Inflammatory macrophage treated with lipopolysaccharide for 1 hour (primary cell): ENCODE measurements at regions not wholly inside any gene's neighbourhood (a gene's known extent, or its start where the extent isn't known, plus 50 kb on each side); places are given as distances from the start of the nearest gene placed in this dataset.

Source experiments
- DNase-seq, 2 donors: peaks; one replicate each; pipeline ENCODE4 v3.0.0-alpha.2; 2020 to 2022

- DNase-seq, result no peak
These were observed 62.9 kb upstream of the OXGR1 start for GRCh38 chr13:97057176-97057575.

DNA sequence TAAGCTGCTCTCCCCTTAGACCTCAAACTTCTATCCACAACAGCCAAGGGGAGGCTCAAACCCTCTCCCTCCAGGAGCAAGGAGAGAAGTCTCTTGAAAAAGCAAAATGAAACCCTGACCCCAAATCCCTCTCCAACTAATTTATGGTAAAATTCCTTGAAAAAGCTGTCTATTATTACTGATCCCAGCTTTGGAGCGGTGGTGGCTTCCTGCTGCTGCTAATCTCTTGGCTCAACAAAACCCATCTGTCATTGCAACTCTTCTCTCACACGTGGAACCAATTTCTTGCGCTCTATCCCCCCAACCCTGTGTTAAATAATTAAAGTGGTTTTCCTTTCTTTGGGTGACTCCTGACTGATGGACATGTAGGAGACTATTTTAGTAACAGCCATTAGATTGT is 64.1 kb upstream of the OXGR1 start:
- no peak for DNase-seq

GRCh38 chr13:97058926-97059325 is 64.7 kb upstream of the OXGR1 start:
- DNase-seq, result no peak

DNA sequence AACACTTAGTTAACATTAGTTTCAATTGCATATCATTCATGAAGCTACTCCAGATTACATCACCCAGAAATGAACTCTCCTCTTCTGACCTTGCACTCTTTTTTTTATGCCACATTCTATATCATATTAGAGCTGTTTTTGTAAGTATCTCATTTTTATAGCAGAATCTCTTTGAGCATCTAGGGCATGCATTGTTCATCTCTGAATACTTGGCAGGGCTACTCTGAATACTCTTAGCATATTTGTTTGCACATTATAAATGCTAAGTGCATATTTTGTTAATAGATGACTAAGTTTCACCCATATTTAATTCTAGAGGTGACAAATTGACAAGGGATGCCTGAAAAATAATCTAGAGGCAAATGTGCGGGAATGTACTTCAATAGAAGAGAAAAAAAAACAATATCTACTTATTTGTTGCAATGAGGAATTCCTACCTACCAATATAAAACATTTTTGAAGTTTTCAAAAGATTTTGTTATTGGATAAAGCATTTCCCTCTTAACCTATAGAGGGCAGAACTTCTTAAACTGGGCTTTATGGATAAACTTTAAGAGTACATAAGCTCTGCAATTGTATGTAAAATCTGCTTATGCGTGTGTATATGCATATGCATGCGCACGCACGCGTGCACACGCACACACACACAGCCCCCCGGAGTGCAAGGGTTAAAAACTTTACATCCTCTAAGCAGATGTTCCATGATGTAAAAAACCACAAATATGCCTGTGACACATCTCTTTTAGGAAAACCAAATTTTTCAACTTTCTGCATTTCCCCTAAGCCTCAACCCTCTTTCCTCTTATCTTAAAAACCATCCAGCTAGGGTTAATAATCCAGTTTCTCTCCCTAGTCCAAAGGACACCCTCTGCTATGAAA is 73.0 kb upstream of the OXGR1 start:
- no peak for DNase-seq

- no peak for DNase-seq
These were observed 73.9 kb upstream of the OXGR1 start for GRCh38 chr13:97068151-97068550.

DNA sequence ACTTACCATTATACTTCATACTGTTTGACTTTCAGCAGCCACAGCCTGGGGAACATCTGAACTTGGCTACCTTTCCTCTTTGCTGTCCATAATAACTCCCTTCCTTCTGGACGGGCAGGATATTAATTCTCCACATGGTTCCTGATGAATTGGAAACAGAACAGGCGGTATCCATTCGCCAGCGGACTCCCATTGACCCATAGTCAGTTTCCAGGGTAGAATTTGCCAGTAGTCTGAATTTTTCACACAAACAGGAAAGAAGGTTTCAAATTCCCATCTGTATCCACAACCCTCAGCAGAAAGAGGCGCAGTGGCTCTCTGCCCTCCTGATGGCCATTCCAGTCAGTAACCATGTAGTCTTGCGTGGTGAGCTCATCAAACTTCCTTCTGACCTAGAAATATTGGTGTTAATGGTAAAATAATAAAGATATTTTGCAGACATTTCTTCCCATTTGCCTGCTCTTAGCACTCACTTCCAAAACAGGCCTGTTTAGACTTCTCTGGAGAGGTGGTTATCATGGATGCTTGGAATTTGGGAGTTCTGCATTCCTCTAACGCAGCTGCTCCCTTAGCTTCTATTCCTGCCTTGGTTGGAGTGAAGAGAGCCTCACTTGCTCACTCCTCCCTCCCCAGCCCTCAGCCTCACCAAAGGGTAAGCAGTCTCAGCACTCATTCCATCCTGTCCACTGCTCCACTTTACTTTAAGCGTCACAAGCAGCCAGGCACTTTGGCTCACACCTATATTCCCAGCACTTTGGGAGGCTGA is 75.0 kb upstream of the OXGR1 start:
- DNase-seq, result no peak

DNA sequence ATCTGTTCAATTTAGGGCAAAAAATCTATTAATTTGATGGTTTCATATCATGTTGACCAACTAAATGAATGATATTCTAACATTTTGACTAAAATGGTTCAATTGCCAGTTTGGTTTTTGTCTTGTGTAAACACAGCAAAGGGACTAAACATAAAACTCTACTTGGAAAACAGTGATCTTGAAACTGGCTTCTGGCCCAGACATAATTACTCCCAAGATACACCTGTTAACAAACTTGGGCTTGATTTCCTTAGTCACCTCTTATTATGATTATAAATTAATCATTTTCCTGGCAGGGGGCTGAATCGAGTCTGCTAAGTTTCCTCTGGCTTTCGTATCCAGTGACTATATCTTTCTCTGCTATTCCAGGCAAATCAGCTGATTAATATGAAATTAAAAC is 78.0 kb upstream of the OXGR1 start:
- DNase-seq, result no peak

- no peak for DNase-seq
These were observed 80.3 kb upstream of the OXGR1 start for GRCh38 chr13:97074618-97075017.

DNA sequence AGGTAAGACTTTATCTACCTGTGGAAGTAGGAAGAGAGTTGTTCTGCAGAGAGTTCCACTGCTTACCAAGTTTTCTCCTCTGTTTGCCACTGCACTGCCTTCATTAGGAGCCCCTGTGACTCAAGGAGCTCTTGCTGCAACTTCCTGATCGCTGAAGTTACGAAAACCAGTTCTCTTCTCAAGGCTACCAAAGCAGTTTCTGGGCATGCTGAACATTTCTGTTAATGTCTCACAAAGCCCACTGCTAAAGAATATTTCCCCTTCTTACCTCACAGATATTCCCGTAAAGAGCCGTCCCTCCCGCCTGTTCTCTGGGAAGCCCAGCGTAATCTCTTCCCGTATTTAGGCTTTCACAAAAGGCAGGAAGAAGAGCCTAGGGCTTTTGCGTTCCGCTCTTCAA is 82.6 kb upstream of the OXGR1 start:
- peak; percentile 67 to 73 for DNase-seq

GRCh38 chr13:97077341-97077740 is 83.1 kb upstream of the OXGR1 start:
- peak in 1 of 2 donors; percentile 30 for DNase-seq

DNA sequence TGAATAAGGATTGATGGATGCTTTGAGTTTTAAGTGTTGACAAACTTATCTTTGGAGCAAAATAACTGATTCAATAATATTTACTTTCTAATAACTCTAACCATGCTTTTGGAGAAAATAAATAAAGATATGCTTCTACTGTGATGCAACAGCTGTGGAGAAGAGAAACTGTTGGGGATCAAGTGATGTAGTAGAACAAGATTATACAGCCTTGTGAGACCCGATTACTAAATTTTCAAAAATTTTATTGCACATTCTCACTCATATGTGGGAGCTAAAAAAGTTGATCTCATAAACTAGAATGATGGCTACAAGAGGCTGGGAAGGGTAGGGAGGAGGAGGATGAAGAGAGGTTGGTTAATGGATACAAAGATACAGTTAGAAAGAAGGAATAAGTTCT is 85.5 kb upstream of the OXGR1 start:
- DNase-seq, result no peak

DNA sequence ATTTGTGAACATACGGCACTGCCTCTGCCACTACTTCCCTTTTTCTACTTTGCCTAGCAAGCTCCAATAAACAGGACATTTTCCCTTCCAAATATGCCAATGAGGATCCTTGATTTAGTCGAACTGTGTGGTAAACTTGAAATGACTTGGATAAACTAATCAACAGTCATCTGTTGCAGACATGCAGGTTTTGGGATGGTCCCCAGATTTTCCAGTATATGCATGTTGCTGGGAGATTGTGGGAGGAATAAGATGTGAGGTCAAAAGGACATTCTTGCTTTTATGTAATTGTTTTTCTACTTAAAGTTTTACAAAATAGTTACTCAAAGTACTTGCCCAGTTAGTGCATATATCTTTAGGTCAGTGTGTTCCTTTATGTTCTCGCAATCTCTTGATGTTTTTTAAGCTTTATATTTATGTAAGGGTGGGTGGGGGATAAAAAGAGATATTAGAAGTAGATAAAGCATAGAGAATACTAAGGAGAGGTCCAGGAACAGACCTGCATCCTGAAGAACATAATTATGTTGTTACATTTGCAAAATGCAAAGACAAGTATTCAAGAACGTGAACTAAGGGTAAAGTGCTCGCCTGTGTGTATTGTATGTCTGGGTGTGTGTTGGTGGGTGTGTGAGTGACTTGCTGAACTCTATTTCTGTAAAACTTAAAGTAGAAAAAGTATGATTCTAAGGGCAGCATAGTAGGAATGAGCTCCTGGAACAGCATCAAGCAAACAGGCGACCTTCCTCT is 88.4 kb upstream of the OXGR1 start:
- DNase-seq, result peak in 1 of 2 donors; percentile 12

DNA sequence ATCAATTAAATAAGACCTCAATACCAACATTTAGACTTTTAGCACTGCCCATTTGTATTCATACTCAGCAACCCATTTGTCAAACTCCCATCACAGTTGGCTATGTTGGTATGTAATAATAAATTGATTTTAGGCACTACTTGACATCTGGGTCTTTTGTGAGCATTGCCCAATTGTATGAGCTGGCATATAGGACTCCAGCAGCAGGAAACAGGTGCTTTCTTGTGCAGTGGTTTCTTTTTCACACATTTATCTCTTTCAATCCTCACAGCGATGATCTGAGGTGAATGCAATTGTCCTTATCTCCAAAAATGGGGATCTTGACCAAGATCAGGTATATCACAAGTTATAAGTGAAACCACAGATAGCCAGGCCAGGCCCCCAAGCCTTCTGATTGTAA is 96.9 kb upstream of the OXGR1 start:
- no peak for DNase-seq

DNA sequence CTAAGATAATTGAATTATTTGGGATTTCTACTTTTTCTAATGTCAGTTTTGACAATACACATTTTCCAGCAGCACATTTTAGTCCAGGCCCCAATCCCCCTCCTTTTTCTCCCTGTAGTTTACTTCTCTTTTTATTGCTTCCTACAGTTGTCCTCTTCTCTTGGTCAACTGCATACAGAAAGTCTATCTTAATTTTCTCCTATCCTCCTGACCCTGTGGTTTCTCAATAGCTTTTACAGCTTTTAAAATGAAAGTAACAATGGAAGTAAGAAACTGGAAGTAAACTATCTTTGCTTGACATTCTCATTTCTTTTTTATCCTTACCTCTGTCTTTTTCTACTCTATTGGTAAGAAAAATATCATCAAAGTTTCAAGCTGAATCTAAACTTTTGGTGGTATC is 106.5 kb upstream of the OXGR1 start:
- DNase-seq, result peak; percentile 48 to 56

- DNase-seq, result no peak
These were observed 107.8 kb upstream of the OXGR1 start for GRCh38 chr13:97101912-97102708.

DNA sequence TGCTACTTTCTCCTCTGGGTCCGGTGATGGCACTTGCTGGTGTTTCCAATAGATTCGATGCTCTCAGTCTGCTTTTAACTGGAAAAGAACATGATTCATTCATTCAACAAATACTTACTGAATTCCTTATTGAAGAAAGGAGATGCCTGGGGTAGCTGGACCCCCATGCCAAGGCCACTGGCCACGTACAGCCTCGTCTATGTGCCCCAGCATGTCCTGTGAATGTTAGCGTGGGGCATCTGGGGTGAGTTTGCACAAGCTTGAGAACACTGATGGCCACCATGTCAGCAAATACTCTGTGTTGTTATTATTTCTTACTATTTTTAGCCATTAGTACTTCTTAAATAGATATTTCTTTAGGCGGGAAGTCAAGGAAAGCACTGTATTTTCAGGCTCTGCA is 112.0 kb upstream of the OXGR1 start:
- no peak for DNase-seq

GRCh38 chr13:97107815-97108529 is 113.7 kb upstream of the OXGR1 start:
- DNase-seq, result no peak

- no peak for DNase-seq
These were observed 113.6 kb upstream of the MBNL2 start for GRCh38 chr13:97108530-97108900.

GRCh38 chr13:97109256-97109655 is 112.9 kb upstream of the MBNL2 start:
- DNase-seq, result no peak

DNA sequence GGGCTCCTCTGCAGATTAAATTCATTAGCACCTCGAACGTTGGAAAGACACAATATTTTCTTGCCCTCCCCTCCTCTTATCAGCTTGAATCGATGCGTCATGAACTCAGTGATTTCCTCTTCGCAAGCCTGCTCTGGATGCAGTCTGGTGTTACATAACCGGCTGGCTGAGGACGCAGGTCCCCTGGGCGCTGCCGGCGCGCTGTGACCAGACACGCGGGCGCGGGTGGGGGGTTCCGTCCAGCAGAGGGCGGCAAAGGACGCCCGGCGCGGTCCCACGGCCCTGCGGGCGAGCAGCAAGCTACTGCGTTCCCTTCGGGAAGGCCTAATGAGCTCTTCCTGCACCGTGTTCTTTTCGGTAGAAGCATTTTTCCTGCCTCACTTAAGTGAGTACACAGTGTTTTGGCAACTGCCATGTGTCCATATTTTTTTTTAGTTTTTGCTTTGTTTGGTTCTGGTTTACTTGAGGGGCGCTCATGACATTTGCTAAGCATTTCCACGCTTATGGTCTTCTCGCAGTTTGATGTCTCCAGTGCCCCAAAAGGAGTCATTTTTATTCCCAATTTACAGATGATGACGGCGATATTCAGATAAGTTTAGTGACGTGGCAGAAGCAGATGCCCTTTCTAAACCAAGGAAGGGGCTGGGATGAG is 112.2 kb upstream of the MBNL2 start:
- DNase-seq, result peak; percentile 75 to 93

DNA sequence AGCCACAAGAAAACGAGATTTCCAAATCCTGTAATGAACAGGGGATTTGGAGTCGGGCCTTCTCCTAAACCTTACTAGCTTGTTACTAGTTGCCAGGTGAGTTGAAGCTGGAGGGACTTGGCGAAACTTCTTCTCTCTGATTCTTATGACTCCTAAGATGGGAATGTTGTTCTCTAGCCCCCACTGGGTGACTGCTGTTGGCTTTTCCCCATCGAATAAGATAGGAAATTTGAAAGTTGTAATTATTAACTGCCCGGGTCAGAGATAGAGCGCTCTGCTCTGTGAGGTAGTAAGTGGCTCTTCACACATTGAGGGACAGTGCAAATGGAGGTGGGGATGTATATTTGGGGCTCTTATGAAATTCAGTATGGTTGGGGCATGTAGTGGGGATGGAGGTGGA is 111.2 kb upstream of the MBNL2 start:
- no peak for DNase-seq

- DNase-seq, result no peak
These were observed 110.4 kb upstream of the MBNL2 start for GRCh38 chr13:97111756-97112155.
